ENCODE measurements at regions not wholly inside any gene's neighbourhood (a gene's known extent, or its start where the extent isn't known, plus 50 kb on each side); places are given as distances from the start of the nearest gene placed in this dataset.

DNA sequence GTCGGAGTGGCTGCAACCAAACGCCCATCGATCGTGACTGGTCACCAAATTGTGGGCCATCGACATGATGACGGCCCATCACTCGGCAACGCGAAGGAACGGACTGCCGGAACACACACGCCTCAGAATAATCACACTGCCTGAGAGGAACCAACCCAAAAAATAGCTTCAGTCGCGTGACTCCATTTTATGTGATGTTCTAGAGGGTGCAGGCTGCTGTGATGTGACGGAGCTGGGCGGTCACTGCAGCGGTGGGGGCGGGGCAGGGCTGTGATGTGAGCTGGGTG lies 174.6 kb downstream of the CTTN start:
- H3K9me3 Mint-ChIP-seq, result no peaks in the 10 kb centered on the region
- H3K36me3 Mint-ChIP-seq (ENCODE audit: low read depth), result no peaks in the 10 kb centered on the region
- no peaks in the 10 kb centered on the region for H3K27me3 Mint-ChIP-seq (ENCODE audit: low read depth)
- no peak overlapping the region for H3K27ac Mint-ChIP-seq
- H3K4me3 Mint-ChIP-seq, result no peak overlapping the region
- H3K4me1 Mint-ChIP-seq, result peaks cover 13% of the 10 kb centered on the region
- TF ChIP-seq, protein P1, sequence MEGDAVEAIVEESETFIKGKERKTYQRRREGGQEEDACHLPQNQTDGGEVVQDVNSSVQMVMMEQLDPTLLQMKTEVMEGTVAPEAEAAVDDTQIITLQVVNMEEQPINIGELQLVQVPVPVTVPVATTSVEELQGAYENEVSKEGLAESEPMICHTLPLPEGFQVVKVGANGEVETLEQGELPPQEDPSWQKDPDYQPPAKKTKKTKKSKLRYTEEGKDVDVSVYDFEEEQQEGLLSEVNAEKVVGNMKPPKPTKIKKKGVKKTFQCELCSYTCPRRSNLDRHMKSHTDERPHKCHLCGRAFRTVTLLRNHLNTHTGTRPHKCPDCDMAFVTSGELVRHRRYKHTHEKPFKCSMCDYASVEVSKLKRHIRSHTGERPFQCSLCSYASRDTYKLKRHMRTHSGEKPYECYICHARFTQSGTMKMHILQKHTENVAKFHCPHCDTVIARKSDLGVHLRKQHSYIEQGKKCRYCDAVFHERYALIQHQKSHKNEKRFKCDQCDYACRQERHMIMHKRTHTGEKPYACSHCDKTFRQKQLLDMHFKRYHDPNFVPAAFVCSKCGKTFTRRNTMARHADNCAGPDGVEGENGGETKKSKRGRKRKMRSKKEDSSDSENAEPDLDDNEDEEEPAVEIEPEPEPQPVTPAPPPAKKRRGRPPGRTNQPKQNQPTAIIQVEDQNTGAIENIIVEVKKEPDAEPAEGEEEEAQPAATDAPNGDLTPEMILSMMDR (IDR thresholded peaks at IDR 0.05; ENCODE audit: unreplicated experiment in 3 of 3), result no peak

DNA sequence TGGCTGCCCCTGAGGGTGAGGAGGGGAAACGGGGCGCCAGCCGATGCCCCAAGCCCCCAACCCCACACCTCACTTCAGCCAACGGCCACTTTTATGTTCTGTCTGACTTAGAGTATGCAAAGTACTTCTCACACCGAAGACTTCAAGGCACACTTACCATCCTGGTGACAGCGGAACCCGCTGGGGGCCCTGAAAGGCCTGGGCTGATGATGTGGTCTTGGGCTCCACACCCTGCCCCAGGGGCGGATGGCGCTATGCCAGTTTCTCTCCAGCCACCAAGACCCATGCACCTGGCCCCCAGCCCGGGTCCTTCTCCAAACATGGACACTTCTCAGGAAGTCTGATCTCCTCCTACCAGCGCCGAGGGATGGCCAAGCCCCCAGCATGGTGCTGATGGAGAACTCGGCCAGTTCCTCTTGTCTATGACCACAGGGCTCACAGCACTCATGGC lies 175.4 kb downstream of the CTTN start:
- Mint-ChIP-seq H3K9me3 (no peaks in the 10 kb centered on the region), H3K27ac (no peak overlapping the region), H3K4me3 (no peak overlapping the region), H3K36me3 (ENCODE audit: low read depth) (no peaks in the 10 kb centered on the region), H3K27me3 (ENCODE audit: low read depth) (no peaks in the 10 kb centered on the region), H3K4me1 (peaks cover 7% of the 10 kb centered on the region)
- TF ChIP-seq, protein P1 (IDR thresholded peaks at IDR 0.05; ENCODE audit: unreplicated experiment in 3 of 3), result no peak

DNA sequence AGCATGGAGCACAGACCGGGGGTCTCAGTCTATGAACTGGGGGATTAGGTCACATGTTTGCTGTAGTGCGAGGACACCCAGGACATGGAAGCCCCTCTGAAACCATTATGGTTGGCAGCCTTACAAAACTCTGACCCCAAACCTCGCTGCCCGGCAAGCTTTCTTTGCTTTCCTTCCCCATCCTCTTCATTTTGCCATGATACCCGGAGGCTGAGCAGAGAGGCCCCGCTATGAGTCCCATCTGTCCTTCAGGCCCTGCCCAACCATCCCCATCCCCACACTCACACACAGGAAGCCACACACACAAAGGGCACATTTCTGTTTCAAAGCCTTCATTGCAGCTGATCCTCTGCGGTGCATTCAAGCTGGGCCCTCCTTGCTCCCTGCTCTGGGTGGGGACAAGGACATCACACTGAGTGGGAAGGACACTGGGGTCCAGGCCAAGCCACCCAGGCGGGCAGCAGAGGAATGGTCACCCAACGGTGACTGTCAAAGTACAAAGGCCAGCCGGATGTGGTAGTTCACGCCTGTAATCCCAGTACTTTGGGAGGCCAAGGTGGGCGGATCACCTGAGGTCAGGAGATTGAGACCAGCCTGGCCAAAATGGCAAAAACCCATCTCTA lies 176.5 kb downstream of the CTTN start:
- TF ChIP-seq, protein P1 (IDR thresholded peaks at IDR 0.05; ENCODE audit: unreplicated experiment in 3 of 3), result no peak
- H3K9me3 Mint-ChIP-seq, result no peaks in the 10 kb centered on the region
- H3K27me3 Mint-ChIP-seq (ENCODE audit: low read depth), result no peaks in the 10 kb centered on the region
- no peaks in the 10 kb centered on the region for H3K36me3 Mint-ChIP-seq (ENCODE audit: low read depth)
- peaks cover 4% of the 10 kb centered on the region for H3K4me1 Mint-ChIP-seq
- H3K27ac Mint-ChIP-seq, result no peak overlapping the region
- H3K4me3 Mint-ChIP-seq, result no peak overlapping the region

DNA sequence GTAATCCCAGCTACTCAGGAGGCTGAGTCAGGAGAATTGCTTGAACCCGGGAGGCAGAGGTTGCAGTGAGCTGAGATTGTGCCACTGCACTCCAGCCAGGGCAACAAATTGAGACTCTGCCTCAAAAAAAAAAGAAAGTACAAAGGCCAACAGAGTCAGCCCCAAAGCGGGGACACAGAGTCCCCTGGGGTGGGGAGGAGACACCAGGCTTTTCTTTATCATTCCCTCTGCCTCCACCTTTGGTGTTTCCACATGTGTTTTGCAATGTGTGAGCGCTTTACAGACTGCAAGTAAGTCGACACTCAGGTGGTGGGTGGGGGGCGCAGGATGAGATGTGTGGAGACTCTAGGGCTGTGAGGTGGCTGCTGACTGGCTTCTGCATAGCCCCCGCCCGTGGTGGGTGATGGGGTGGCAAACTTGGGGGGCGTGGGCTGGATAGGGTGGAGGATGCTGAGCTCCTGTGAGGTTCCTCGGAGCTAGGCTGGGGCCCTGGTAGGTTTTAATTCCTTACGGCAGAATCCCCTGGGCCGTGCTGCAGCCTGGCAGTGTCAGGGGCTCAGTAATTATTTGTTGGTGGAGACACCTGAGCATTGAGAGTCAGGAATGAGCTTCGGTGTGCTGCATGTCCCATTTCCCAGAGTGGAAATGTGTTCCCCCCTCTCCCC lies 177.2 kb downstream of the CTTN start:
- no peaks in the 10 kb centered on the region for H3K4me1 Mint-ChIP-seq
- H3K27me3 Mint-ChIP-seq (ENCODE audit: low read depth), result no peaks in the 10 kb centered on the region
- no peak overlapping the region for H3K4me3 Mint-ChIP-seq
- no peak overlapping the region for H3K27ac Mint-ChIP-seq
- TF ChIP-seq, protein P1 (IDR thresholded peaks at IDR 0.05; ENCODE audit: unreplicated experiment in 3 of 3), result no peak
- no peaks in the 10 kb centered on the region for H3K36me3 Mint-ChIP-seq (ENCODE audit: low read depth)
- no peaks in the 10 kb centered on the region for H3K9me3 Mint-ChIP-seq

DNA sequence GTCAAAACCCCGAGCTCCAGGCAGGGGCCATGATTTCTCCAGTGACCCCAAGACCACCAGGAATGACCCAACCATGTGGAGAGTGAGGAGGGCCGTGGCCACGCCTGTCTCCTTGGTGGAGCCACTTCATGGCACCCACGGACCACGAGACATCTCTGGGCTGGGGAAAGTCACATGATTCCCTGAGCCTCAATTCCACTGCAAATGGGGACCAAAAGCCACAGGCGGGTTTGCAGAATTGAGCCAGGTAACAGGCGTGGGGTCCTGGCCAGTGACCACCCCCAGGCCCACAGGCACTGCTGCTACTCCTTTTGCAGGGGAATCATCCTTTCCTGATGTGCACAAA lies 178.9 kb downstream of the CTTN start:
- no peaks in the 10 kb centered on the region for H3K36me3 Mint-ChIP-seq (ENCODE audit: low read depth)
- TF ChIP-seq, protein P1 (IDR thresholded peaks at IDR 0.05; ENCODE audit: unreplicated experiment in 3 of 3), result no peak
- H3K4me3 Mint-ChIP-seq, result no peak overlapping the region
- H3K27ac Mint-ChIP-seq, result no peak overlapping the region
- no peaks in the 10 kb centered on the region for H3K9me3 Mint-ChIP-seq
- H3K27me3 Mint-ChIP-seq (ENCODE audit: low read depth), result no peaks in the 10 kb centered on the region
- H3K4me1 Mint-ChIP-seq, result no peaks in the 10 kb centered on the region

DNA sequence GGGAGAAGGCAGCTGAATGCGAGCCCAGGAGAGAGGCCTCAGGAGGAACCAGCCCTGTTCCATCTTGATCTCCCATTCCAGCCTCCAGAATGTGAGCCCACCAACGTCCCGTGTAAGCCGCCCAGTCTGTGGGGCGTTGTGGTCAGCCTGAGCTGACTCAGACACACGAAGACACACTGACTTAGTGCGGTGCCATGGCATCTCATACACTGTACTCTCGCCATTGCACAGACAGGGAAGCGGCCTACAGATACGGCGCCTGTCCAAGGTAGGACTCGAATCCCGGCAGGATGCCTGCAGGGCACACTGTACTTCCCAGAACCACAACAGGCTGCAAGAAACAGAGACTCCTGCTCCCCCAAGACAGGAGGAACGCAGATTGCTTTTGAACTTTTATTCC lies 179.6 kb downstream of the CTTN start:
- H3K4me3 Mint-ChIP-seq, result no peak overlapping the region
- no peaks in the 10 kb centered on the region for H3K9me3 Mint-ChIP-seq
- no peaks in the 10 kb centered on the region for H3K27me3 Mint-ChIP-seq (ENCODE audit: low read depth)
- no peaks in the 10 kb centered on the region for H3K36me3 Mint-ChIP-seq (ENCODE audit: low read depth)
- H3K4me1 Mint-ChIP-seq, result no peaks in the 10 kb centered on the region
- TF ChIP-seq, protein P1 (IDR thresholded peaks at IDR 0.05; ENCODE audit: unreplicated experiment in 3 of 3), result no peak
- no peak overlapping the region for H3K27ac Mint-ChIP-seq

All from nephron (organoid).